COLO829 (cell line): ENCODE measurements at regions not wholly inside any gene's neighbourhood (a gene's known extent, or its start where the extent isn't known, plus 50 kb on each side); places are given as distances from the start of the nearest gene placed in this dataset.

ENCODE experiments used
- DNase-seq: peaks from one replicate; pipeline ENCODE4 v3.0.0; 2012; ENCODE audit warnings: low spot score

DNA sequence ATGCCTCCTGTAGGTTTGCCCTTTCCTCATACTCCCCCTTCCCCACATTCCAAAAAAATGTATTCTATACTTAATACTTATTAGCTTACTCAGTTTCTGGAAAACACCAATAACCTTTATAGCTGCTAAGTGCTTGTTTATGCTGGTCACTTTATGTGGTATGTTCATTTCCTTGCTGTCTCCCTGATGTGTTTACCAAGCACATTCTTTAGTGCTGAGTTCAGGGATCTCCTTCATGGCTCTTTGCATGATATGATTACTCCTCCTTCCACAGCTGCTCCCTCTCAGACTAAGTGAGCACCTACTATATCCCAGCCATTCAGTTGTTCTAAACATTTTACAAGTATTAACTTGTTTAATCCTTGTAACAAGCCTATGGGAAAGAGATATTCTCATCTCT is 698.3 kb upstream of the FANCL start:
- DNase-seq: no peak

GRCh38 chr2:58938988-58939387 is 697.9 kb upstream of the FANCL start:
- no peak for DNase-seq

GRCh38 chr2:58932801-58933200 is 691.7 kb upstream of the FANCL start:
- DNase-seq: no peak

- DNase-seq: no peak
Measured at GRCh38 chr2:58930537-58930936, 689.4 kb upstream of the FANCL start.

DNA sequence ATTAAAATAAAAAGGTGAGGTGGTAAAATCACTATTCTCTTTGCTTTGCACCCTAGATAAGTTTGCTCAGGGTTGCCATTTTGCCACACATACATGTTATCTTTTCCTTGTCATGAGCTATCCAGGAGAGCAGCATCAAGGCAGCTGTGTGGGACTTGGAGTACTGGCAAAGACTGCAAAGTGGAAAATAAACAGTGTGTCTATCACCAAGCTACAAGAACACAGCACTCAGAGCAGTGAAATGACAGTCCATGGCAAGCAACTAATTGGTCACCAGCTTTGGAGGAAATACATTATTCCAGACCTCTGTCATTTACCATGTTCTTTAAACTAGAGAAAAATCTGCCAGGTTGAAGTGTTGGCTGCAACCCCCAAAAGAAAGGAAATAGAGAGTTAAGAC is 687.8 kb upstream of the FANCL start:
- DNase-seq: no peak

DNA sequence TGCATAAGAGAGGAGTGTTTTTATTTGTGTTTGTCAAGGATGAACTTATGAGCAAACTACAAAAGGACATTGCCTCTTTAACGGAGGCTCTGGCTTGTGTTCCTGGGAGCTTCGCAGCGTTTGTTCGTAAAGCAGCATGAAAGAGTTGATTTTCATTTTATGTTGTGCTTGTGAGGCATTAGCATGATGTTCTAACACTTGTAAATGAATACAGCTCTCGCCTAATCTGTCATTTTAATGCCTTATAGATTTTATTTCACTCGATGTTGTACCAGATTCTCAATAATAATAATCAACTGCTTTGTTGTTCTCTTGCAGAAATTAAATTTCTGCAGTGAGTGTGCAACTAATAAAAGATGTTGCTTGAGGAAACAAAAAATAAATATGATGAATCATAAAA is 687.3 kb upstream of the FANCL start:
- DNase-seq: no peak

- DNase-seq: no peak
Measured at GRCh38 chr2:58926112-58926511, 685.0 kb upstream of the FANCL start.

- no peak for DNase-seq
Measured at GRCh38 chr2:58925676-58926081, 684.6 kb upstream of the FANCL start.

GRCh38 chr2:58923869-58924268 is 682.7 kb upstream of the FANCL start:
- no peak for DNase-seq

DNA sequence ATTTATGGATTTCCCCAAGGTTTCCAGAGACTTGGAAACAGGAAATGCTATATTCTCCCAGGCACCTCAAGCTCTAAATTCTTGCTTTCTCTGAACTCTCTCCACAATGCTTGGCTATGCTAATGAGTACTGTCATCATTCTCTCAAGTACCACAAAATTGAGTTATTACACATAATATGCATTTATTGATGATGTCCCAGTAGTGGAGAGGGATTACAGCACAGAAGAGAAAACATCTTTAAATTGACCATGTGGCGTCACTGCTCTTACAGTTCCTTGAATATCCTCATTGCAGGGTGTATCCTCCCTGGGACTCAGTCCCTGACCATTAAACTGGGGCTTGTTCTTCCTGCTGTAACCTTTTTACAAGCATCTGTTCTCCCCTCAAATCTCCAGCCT is 681.1 kb upstream of the FANCL start:
- DNase-seq: no peak

GRCh38 chr2:58921676-58922075 is 680.6 kb upstream of the FANCL start:
- DNase-seq: no peak

GRCh38 chr2:58920001-58920400 is 678.9 kb upstream of the FANCL start:
- DNase-seq: no peak

DNA sequence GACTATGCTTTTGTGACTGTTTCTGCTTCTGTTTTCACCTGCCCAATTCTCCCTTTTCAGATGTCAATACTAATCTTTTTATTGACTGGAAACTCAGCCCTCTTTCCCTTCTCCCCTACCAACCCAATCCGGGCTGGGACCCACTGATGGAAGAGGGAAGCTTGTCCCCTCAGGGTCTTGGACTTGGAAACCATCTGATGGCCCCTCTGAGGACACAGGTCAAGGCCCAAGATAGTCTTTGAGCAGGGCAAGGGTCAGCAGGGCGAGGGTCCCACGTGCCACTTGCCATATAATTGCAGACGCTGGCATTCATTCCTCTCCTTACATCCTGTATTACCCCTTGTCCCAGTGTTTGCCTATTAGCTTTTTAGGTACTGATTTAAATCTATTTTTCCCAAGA is 678.2 kb upstream of the FANCL start:
- no peak for DNase-seq

- no peak for DNase-seq
Measured at GRCh38 chr2:58918141-58918540, 677.0 kb upstream of the FANCL start.

- no peak for DNase-seq
Measured at GRCh38 chr2:58917596-58917995, 676.5 kb upstream of the FANCL start.

- no peak for DNase-seq
Measured at GRCh38 chr2:58916063-58916462, 674.9 kb upstream of the FANCL start.

GRCh38 chr2:58914733-58915505 is 673.8 kb upstream of the FANCL start:
- no peak for DNase-seq

DNA sequence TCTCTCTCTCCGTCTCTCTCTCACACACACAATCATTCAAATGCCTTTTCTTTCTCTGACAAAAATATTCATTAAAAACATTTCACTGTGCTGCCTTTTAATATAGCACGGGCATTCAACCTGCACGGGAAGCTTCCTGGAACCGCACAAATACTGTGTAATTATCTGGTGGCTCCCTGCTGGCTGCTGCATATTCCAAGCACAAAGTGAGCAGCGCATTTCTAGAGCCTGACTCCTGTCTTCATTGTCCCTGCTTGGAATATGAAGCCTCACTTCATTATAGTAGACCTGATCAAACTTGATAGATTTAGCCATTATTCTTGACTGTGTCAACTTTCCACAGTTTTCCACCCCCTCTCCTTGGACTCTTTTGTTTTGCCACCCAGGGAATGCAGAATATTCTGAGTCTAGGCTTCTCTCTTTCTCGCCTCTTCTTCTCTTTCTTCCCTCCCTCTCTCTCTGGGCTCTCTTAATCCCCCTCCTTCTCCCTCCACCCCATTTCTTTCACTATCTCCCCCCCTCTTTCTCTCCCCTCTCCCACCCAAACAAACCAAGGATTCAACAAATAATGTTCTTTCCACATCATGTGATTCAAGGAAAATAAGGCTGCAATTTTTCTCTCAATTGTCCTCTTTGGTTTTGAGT is 672.1 kb upstream of the FANCL start:
- no peak for DNase-seq

GRCh38 chr2:58911877-58912276 is 670.8 kb upstream of the FANCL start:
- DNase-seq: no peak

GRCh38 chr2:58908501-58909154 is 667.5 kb upstream of the FANCL start:
- no peak for DNase-seq

DNA sequence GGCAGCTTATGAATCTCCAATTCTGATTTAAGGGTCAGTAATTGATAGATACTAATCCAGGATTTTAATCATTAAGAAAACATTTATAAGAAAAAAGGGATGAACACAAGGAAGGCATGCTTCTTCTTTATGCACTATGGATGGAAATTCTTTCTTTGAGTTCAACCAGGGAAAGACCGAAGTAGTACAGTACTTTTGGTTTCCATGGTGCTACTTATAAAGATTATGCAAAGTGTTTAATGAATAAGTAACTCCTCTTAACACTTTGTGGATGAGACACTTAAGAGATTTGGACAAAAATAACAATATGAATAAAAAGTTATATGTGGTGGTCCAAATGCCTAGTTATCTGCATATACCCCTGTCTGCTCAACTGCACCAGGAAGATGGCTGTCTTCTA is 666.5 kb upstream of the FANCL start:
- DNase-seq: no peak

DNA sequence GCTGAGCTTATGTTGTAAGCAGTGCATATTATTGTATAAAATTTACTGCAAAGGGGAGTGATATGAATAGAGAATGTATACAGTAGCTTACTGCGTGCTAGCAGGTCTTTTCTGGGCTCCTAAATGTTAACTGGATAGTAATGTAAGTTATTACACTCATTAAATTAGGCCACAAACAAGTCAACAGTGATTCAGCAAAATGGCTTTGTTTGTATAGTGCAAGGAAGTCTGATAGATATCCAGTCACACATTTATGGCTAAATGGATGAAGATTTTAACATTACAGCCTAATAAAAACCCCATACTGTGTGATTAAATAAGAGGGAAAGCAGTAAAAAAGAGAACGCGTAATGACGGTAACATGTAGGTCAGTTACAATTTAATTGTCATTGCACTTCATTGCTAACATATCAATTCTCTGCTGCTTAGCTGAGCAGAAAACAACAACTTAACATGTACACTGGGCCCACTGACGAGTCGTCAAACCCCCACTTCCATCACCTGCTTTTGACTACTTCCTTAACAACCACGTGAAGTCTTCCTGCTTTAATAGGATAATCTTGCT is 665.0 kb upstream of the FANCL start:
- DNase-seq: no peak

DNA sequence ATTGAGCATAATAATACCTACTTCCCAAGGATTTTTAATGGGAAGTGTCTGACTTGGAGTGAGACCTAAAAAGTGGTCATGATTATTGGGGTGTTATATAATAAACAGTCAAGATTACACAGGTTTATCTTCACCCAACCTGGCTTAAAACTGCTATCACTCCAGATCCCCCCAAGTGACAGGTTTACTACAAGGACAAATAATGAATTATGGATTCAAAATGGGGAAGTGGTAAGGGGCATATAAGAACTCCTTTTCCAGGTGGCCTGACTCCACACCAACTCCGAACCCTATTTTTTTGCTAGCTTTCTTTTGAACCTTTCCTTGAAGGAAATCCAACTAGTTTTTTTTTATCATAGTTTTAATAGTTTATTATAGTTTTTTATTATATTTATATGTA is 663.0 kb upstream of the FANCL start:
- no peak for DNase-seq
